Fibroblast of lung (primary cell): ENCODE measurements at regions not wholly inside any gene's neighbourhood (a gene's known extent, or its start where the extent isn't known, plus 50 kb on each side); places are given as distances from the start of the nearest gene placed in this dataset.
A peak's percentile ranks its signal among the peaks of the same experiment; 100 is the strongest.

Source experiments
- DNase-seq, 2 donors: peaks; one replicate each; pipeline versions ENCODE4 v3.0.0 to v3.0.0-alpha.2; 2010; ENCODE audit warnings: low read depth in 2 of 2
- H2AFZ ChIP-seq: 2 replicates; pipeline ENCODE4 v1.5.1; 2012; ENCODE audit warnings: low read length, control low read depth, inconsistent platforms
- H3K27ac ChIP-seq: 2 replicates; pipeline ENCODE4 v1.5.1; 2011; ENCODE audit warnings: low read length, control low read depth; ENCODE audit not compliant: insufficient read depth
- H3K27me3 ChIP-seq: 2 replicates; pipeline ENCODE4 v1.5.1; 2011; ENCODE audit warnings: mild to moderate bottlenecking, low read length; ENCODE audit not compliant: control insufficient read depth, insufficient read depth
- H3K36me3 ChIP-seq: 2 replicates; pipeline ENCODE4 v1.5.1; 2011; ENCODE audit warnings: low read length; ENCODE audit not compliant: control insufficient read depth, insufficient read depth
- H3K4me1 ChIP-seq: 2 replicates; pipeline ENCODE4 v1.5.1; 2011; ENCODE audit warnings: low read length; ENCODE audit not compliant: control insufficient read depth, insufficient read depth; ENCODE audit errors: extremely low read depth
- H3K4me2 ChIP-seq: 2 replicates; pipeline ENCODE4 v1.5.1; 2011; ENCODE audit warnings: low read length, control low read depth; ENCODE audit not compliant: insufficient read depth; ENCODE audit errors: extremely low read depth
- H3K4me3 ChIP-seq, 4 experiments: fragments of 200-600 bp in 1 of 4; sonication (generic) in 1 of 4; replicated peaks in 1 of 4; 2 replicates each; pipeline ENCODE4 v1.5.1; 2011 to 2016; ENCODE audit warnings: low read length in 4 of 4, low read depth in 3 of 4, mild to moderate bottlenecking in 3 of 4, control low read depth in 2 of 4, inconsistent platforms in 1 of 4, mixed read lengths in 1 of 4; ENCODE audit not compliant: insufficient read depth in 1 of 4; ENCODE audit errors: control extremely low read depth in 1 of 4
- H3K79me2 ChIP-seq: 2 replicates; pipeline ENCODE4 v1.5.1; 2012; ENCODE audit warnings: mild to moderate bottlenecking, low read length, inconsistent platforms; ENCODE audit not compliant: control insufficient read depth, insufficient read depth
- H3K9ac ChIP-seq: 2 replicates; pipeline ENCODE4 v1.5.1; 2011; ENCODE audit warnings: mild to moderate bottlenecking, low read length, control low read depth; ENCODE audit not compliant: insufficient read depth
- H3K9me3 ChIP-seq: 2 replicates; pipeline ENCODE4 v1.5.1; 2012; ENCODE audit warnings: low read depth, low read length; ENCODE audit not compliant: control insufficient read depth, insufficient read depth
- H4K20me1 ChIP-seq: 2 replicates; pipeline ENCODE4 v1.5.1; 2011; ENCODE audit warnings: low read length; ENCODE audit not compliant: control insufficient read depth, insufficient read depth; ENCODE audit errors: extremely low read depth
- EZH2 ChIP-seq: IDR thresholded peaks from 2 replicates; pipeline ENCODE4 v1.5.1; 2012; ENCODE audit warnings: low read length, control low read depth, mild to moderate bottlenecking; ENCODE audit errors: missing control alignments
- TF ChIP-seq, protein P1 (sequence below), 2 donors: IDR thresholded peaks in 1 of 2; conservative IDR thresholded peaks in 1 of 2; 1 replicate in 1 of 2; 2 replicates in 1 of 2; pipeline ENCODE4 v1.5.1; 2011 to 2012; ENCODE audit warnings: low read length in 2 of 2, control low read depth in 1 of 2, inconsistent platforms in 1 of 2, low read depth in 1 of 2, mild to moderate bottlenecking in 1 of 2

DNA sequence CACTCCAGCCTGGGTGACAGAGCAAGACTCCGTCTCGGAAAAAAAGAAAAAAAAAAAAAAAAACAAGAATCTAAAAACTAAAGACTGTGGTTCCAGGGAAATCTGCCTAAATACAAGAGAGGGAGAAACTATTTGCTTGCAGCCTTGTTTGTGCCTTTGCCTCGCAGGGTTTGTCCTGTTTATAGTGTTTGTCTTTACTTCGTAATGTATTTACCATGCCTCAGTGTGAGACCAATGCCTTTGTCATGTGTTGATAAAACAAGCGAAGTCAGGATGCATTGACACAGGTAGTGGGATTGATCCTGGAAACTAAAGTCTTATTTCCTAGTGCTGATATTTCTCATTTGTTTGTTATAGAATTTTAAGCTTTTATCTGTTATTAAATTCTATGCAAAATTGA, 199.0 kb downstream of the EXOC5 start:
- Histone ChIP-seq H3K9ac (no peak overlapping the region), H3K36me3 (no peaks in the 10 kb centered on the region), H3K79me2 (no peaks in the 10 kb centered on the region), H3K4me1 (no peaks in the 10 kb centered on the region), H3K27me3 (no peaks in the 10 kb centered on the region), H3K27ac (no peak overlapping the region), H3K4me3 (no peak overlapping the region), H4K20me1 (no peaks in the 10 kb centered on the region), H2AFZ (no peak overlapping the region), H3K4me2 (no peak overlapping the region), H3K9me3 (no peaks in the 10 kb centered on the region)
- no peak for DNase-seq
- TF ChIP-seq EZH2: no peak
- TF ChIP-seq, protein P1, sequence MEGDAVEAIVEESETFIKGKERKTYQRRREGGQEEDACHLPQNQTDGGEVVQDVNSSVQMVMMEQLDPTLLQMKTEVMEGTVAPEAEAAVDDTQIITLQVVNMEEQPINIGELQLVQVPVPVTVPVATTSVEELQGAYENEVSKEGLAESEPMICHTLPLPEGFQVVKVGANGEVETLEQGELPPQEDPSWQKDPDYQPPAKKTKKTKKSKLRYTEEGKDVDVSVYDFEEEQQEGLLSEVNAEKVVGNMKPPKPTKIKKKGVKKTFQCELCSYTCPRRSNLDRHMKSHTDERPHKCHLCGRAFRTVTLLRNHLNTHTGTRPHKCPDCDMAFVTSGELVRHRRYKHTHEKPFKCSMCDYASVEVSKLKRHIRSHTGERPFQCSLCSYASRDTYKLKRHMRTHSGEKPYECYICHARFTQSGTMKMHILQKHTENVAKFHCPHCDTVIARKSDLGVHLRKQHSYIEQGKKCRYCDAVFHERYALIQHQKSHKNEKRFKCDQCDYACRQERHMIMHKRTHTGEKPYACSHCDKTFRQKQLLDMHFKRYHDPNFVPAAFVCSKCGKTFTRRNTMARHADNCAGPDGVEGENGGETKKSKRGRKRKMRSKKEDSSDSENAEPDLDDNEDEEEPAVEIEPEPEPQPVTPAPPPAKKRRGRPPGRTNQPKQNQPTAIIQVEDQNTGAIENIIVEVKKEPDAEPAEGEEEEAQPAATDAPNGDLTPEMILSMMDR (conservative IDR thresholded peaks at IDR 0.05 in 1 of 2, IDR thresholded peaks at IDR 0.05 in 1 of 2; ENCODE audit: low read depth in 1 of 2, low read length in 2 of 2): no peak

- no peaks in the 10 kb centered on the region for H3K9me3 ChIP-seq
- TF ChIP-seq, protein P1 (conservative IDR thresholded peaks at IDR 0.05 in 1 of 2, IDR thresholded peaks at IDR 0.05 in 1 of 2; ENCODE audit: low read depth in 1 of 2, low read length in 2 of 2): no peak
- TF ChIP-seq EZH2: no peak
- no peak overlapping the region for H3K4me3 ChIP-seq
- H3K4me2 ChIP-seq: no peak overlapping the region
- H3K9ac ChIP-seq: no peak overlapping the region
- no peaks in the 10 kb centered on the region for H3K79me2 ChIP-seq
- no peaks in the 10 kb centered on the region for H3K36me3 ChIP-seq
- no peak for DNase-seq
- H3K27me3 ChIP-seq: no peaks in the 10 kb centered on the region
- H3K4me1 ChIP-seq: no peaks in the 10 kb centered on the region
- no peak overlapping the region for H2AFZ ChIP-seq
- H4K20me1 ChIP-seq: no peaks in the 10 kb centered on the region
- no peak overlapping the region for H3K27ac ChIP-seq
These were observed 200.2 kb downstream of the EXOC5 start for GRCh38 chr14:57068511-57068910.

DNA sequence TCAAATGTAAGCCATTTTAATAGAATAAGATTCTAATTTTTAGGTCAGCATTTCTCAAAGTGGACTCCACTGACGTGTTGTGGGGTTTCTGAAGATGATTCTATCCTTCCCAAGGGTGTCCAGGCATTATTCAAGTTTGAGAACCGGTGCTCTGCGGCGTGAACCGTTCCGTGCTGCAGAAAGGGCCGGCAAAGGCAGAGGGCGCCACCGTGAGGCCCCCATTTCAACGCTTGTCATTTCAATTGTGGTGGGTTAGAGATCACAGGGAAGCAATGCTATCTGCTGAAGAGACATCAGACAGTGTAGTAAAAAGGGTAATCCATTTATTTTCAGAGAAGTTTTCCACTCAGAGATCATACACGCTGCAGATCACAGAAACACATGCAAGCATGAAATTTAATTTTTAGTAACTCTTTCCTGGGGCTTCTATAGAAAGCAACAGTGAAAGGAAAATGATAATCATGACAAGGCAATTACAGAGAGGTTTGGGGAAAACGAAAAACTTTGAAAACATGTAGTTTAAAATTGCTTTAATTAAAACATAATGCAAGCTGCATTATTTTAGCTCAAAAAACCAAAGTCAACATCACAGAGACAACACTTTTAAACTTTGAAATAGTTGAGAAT, 201.7 kb downstream of the EXOC5 start:
- DNase-seq: peak; percentile 0 to 3
- Histone ChIP-seq H3K79me2 (no peaks in the 10 kb centered on the region), H3K36me3 (no peaks in the 10 kb centered on the region), H3K9me3 (no peaks in the 10 kb centered on the region), H3K4me2 (no peak overlapping the region), H3K27ac (no peak overlapping the region), H3K4me1 (no peaks in the 10 kb centered on the region), H3K9ac (no peak overlapping the region), H3K27me3 (no peaks in the 10 kb centered on the region), H3K4me3 (no peak overlapping the region), H4K20me1 (no peaks in the 10 kb centered on the region), H2AFZ (no peak overlapping the region)
- TF ChIP-seq, protein P1 (conservative IDR thresholded peaks at IDR 0.05 in 1 of 2, IDR thresholded peaks at IDR 0.05 in 1 of 2; ENCODE audit: low read depth in 1 of 2, low read length in 2 of 2): peak; percentile 34 to 51
- no peak for TF ChIP-seq EZH2
